GOT3 (cell line): ENCODE measurements at regions not wholly inside any gene's neighbourhood (a gene's known extent, or its start where the extent isn't known, plus 50 kb on each side); places are given as distances from the start of the nearest gene placed in this dataset.

Source experiments
- DNase-seq: peaks from one replicate; lab custom pipeline; 2025; ENCODE audit warnings: mixed read lengths; lab: John Stamatoyannopoulos, UW

DNA sequence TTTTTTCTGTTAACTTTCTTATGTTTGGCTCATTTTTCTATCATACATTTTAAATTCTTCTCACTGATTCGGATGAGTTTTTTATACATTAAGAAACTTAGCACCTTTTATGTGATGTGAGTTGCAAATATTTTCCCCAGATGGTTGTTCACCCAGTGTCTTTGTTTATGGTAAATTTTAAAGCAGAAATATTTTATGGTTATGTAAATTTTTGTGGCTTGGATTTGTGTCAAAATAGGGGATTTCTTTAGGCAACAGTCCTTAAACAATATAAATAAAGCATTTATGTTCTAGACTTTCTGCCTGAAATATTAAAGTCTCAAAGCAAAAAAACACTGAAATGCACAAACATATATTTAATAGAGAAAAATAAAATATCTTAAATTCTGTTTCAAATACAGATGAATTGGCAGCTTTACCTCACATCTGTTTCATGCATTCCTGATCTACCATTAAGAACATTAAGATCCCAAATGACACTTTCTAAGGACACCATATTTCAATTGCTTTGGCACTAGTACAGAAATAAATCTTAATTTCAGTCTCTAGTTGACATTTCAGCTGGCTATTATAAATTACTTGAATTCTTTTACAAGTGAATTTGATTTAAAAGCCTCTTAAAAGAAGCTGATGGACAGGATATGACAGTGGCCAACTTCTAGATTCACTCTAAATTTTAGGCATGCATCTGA lies 646.6 kb downstream of the HACE1 start:
- DNase-seq = no peak

DNA sequence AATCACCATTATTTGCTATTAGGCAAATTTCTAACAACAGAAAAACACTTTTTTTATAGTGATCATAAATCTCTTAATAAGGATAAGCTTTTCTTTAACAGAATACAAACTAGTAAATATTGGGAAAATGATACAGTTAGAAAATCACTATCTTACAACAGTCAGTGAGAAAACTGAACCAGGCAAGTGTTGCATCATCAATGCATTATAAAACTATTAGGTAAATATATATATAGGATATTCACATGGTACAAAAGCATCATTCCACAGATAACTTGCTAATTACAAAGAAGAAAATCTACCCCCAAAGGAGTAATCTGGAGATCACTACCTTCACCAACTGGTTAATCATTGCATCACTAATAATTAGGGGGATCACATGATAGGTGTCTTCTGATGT lies 652.1 kb downstream of the HACE1 start:
- DNase-seq = no peak

GRCh38 chr6:104201557-104201956 lies 658.2 kb downstream of the HACE1 start:
- DNase-seq = no peak

DNA sequence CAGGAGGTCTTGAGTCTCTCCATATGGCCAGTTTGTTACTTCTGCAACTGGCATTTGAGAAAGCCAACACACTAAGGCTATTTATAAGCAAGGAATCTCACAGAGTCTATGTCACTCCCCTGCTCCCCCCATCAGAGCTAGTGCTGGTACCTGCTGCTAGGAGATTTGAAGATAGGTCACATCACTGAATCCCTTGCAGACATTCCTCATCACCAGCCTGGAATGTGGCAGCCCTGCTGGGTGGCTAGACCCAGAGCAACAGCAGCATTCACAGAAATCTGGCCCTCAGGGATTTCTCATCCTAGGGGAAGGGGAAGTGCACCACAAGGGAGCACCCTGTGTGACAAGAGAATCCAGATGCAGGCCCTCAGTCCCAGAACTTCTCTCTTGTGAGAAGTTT lies 672.1 kb downstream of the HACE1 start:
- no peak for DNase-seq

GRCh38 chr6:104186831-104187230 lies 672.9 kb downstream of the HACE1 start:
- DNase-seq = no peak

DNA sequence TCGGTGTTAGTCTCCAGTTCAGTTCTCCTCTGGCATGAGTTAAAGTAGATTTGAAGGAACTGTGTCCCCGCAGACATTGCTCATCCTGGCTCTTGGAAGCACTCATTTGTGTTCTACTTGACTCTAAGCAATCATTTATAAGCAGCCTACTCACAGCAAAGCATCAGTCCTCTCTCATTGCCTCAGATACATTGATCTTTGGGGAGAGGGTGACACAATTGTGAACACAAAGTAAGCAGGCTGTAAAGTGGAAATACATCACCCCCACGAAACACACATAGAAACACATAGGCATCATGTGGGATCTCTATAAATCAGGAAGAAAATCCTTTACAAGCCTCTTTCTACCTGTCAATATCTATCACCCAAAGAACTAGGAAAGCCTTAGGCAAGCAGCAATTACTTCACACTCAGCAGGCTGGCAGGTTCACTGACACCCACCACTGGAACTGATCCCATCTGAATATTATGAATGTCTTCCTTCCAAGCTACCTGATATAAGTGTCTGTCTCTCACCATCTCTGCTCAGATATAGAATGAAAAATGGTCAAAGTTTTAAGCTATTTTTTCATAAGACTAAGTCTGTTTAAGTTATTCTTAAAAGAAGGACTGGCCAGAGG lies 675.8 kb downstream of the HACE1 start:
- DNase-seq = no peak

GRCh38 chr6:104182811-104183210 lies 676.9 kb downstream of the HACE1 start:
- DNase-seq = no peak

GRCh38 chr6:104173668-104174067 lies 686.1 kb downstream of the HACE1 start:
- DNase-seq = no peak

DNA sequence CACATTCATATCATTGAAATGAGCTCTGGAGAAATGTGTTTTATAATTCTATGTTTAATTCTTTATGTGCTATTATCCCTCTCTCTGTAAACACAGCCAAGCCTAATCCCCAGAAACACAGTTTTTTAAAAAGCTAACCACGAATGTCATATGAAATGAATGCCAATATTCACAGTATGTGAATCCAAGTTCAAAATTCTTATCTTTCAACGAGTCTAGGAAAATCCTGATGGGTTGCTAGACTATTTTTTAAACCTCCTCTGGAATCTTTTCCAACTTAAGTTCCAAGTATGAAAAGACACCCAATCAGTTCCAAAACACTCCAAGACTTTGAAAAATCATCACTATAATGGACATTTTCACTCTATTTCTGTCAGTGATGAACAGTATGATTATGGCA lies 689.3 kb downstream of the HACE1 start:
- DNase-seq = no peak

DNA sequence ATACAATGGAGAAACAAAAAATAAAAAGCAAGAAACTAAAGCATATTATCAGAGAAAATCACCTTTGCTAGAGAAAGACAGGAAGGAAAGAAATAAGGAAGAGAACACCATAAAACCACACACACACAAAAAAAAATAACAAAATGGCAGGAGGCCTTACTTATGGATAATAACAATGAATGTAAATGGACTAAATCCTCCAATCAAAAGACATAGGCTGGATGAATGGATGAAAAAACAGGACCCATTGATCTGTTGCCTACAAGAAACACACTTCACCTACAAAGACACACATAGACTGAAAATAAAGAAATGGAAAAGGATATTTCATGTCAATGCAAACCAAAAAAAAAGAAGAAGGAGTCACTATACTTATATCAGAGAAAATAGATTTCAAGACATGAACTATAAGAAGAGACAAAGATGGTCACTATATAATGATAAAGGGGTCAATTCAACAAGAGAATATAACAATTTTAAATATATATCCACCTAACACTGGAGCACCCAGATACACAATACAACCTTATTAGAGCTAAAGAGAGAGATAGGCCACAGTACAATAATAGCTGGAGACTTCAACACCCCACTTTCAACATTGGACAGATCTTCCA lies 693.6 kb downstream of the HACE1 start:
- DNase-seq = no peak

DNA sequence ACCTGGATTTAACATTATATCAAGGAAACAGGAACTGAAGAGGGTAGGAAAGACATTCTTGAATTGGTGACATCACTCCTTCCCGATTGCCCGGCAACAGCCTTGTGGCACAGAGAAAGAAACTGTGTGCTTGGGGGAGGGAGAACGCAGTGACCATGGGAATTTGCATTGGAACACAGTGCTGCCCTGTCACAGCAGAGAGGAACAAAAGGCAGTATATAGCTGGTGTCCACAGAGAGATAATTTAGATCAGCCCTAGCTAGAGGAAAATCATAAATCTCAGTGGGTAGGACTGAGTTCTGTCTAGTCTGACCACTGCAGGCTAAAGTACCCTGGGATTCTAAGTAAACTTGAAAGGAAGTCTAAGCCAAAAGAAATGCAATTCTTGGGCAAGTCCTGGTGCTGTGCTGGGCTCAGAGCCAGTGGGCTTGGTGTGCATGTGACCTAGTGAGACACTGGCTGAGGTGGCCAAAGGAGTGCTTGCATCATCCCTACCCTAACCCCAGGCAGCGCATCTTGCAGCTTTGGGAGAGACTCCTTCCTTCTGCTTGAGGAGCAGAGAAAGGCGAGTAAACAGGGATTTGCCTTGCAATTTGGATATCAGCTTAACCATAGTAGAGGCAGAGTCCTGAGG lies 697.6 kb downstream of the HACE1 start:
- no peak for DNase-seq

- DNase-seq = no peak
These were observed 700.6 kb downstream of the HACE1 start for GRCh38 chr6:104159045-104159618.

GRCh38 chr6:104143757-104144156 lies 716.0 kb downstream of the HACE1 start:
- DNase-seq = no peak

DNA sequence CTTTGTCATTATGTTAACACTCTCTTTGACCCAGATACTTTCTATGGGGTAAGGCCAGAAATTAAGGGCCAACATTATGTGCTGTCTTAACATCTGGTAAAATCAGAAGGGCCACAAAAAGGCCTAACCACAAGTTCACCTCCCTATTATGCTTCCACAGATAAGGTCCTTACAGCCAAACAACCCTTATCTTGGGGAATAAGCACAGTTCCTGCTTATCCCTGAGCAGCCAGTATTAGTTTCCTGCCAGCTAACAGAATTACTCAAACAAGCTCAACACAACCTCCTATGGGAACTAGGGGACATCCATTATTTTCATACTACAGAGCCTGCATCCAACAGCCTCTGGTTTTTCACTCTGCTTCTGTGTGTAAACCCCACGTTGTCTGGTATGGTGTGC lies 724.8 kb downstream of the HACE1 start:
- no peak for DNase-seq

GRCh38 chr6:104130343-104130742 lies 729.4 kb downstream of the HACE1 start:
- no peak for DNase-seq

DNA sequence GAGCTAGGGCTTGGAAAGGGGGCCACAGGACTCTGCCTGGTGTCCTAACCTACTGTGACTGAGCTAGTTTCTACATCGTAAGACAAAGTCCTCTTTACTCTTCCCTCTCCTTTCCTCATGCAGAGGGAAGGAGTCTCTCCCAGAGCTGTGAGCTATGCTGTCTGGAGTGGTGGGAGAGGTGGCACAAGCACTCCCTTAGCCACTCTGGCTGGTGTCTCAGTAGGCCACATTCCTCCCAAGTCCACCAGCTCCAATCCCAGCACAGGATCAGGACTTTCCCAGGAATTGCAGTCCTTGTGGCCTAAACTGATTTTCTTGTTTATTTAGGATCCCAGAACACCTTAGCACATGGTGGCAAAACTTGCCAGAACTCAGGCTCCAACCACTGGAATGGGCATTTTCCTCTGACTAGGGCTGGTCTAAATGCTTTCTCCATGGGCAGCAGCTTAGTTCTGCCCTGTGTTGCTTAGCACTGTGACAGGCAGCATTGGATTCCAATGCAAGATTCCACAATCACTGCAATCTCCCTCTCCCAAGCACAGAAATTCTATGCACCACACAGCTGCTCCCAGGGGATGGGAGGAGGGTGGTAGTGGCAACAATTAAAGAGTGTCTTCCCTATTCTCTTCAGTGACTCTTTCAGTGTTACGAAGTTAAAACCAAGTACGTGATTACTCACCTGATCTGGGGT lies 733.3 kb downstream of the HACE1 start:
- no peak for DNase-seq

GRCh38 chr6:104123227-104123626 lies 736.5 kb downstream of the HACE1 start:
- no peak for DNase-seq

DNA sequence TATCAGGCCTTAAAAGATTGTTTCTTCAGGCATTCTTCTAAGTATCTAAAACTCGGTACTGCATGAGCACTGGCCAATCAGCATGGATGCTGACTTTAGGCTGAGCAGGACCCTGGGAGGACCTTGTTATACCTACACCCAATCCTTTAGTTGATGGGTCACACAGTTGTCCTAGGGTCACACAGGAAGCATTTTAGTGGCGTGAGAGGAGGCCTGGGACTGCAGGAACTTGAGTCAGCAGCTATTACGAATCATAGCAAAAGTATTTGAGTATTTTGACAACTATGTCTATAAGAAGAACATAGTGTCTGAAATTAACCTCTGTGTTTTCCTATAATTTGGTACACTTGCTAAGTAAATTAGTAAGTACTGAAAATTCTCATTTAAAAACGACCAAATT lies 741.4 kb downstream of the HACE1 start:
- no peak for DNase-seq

- DNase-seq = no peak
These were observed 749.9 kb downstream of the HACE1 start for GRCh38 chr6:104109806-104110205.

- no peak for DNase-seq
These were observed 751.1 kb downstream of the HACE1 start for GRCh38 chr6:104108634-104109033.

- DNase-seq = no peak
These were observed 763.9 kb downstream of the HACE1 start for GRCh38 chr6:104095661-104096416.
